CD4-positive, alpha-beta T cell treated with Interleukin-17A for 1 hour (primary cell): ENCODE measurements at regions not wholly inside any gene's neighbourhood (a gene's known extent, or its start where the extent isn't known, plus 50 kb on each side); places are given as distances from the start of the nearest gene placed in this dataset.

Experiments
- DNase-seq: peaks from one replicate; pipeline ENCODE4 v3.0.0-alpha.2; 2020

DNA sequence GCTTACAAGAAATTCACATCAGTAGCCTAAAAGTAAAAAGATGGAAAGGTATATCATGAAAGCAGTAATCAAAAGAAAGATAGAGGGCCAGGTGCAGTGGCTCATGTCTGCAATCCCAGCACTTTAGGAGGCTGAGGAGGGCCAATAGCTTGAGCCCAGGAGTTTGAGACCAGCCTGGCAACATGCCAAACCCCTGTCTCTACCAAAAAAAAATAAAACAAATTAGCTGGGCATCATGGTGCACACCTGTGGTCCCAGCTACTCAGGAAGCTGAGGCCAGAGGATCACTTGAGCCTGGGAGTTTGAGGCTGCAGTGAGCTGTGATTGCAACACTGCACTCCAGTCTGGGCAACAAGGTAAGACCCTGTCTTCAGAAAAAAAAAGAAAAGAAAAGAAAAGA, 55.5 kb downstream of the GSPT2 start:
- no peak for DNase-seq

GRCh38 chrX:51802917-51803688, 59.9 kb downstream of the GSPT2 start:
- DNase-seq, result peak; percentile 81

GRCh38 chrX:51803833-51804232, 60.6 kb downstream of the GSPT2 start:
- no peak for DNase-seq

DNA sequence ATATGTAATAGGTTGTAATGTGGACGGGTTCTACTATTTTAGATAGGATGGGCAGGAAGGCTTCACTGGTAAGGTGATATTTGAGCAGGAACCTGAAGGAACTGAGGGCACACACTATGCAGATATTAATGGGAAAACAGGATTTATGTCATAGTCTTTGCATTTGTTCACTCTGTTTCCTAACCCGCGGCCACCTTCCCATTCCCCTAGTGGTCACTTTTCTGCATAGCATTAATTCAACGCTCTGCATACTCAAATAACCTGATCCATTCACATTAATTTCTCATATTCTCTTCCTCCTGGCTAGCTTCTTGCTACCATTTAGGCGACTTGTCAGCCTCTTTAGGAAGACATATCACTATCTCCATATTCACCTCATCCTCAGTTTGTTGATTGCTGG, 61.5 kb downstream of the GSPT2 start:
- no peak for DNase-seq

GRCh38 chrX:51813886-51814460, 70.7 kb downstream of the GSPT2 start:
- DNase-seq, result no peak

- DNase-seq, result no peak
These were observed 69.4 kb upstream of the MAGED1 start for GRCh38 chrX:51824061-51824460.

GRCh38 chrX:51825436-51825835, 68.0 kb upstream of the MAGED1 start:
- DNase-seq, result no peak

DNA sequence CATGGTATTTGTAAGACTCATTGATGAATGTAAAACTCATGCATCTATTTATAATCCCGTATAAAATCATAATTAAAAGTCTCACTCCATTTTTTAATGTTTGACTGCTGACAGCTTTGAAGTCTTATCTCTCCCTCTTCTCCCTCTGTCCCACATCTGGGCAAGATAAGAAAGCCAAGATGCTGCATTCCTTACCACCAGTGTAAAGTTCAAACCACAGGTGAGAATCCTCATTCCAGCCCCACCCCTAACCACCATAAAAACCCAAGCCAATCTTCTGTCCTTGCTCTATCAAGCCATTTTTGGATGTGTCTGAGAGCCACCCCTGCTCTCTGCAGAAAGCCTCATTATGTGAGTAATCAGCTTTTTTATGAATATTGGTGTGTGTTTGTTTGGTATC, 59.3 kb upstream of the MAGED1 start:
- no peak for DNase-seq

GRCh38 chrX:51836823-51837222, 56.6 kb upstream of the MAGED1 start:
- no peak for DNase-seq

- no peak for DNase-seq
These were observed 56.0 kb upstream of the MAGED1 start for GRCh38 chrX:51837451-51837850.

DNA sequence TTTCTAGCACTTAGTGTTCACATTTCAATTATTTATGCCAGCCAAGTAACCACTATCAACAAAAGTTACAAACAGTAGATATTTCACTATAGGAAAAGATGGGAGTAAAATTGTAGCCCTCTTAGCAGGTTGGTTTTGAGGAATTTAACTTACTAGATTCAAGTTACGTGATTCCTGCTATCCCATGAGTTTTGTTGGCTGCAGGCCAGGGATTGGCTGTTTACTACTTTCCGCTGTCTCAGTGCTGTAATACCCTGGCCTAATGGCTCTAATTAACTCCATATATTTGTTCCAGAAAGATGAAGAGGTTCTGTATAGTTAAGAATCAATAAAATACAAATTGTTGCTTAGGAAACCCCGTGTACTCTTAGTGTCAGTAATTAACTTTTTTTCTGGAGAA, 55.5 kb upstream of the MAGED1 start:
- no peak for DNase-seq
